IPS DF 19.7 (cell line): ENCODE measurements at regions not wholly inside any gene's neighbourhood (a gene's known extent, or its start where the extent isn't known, plus 50 kb on each side); places are given as distances from the start of the nearest gene placed in this dataset.

Source experiments
- DNase-seq: peaks from one replicate; pipeline ENCODE4 v3.0.0-alpha.2; 2013; ENCODE audit warnings: low read depth, low spot score

DNA sequence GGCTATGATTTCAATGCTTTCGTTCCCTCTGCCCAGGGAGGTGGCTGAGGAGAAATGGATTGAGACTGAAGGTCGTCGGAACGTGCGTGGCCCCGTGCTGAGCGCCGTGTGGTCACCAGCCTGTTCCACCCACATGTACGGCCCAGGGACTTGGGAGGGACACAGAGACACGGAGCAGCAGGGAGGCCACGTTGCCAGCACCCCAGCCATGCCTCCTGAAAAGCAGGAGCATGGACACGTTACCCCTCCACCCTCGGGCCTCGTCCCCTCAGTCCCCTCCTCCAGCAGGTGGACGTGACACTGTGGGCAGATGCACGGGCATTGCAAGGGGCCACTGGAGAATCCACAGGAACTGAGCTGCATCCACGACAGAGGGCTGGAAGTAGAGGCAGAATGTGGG, 133.1 kb upstream of the CST7 start:
- no peak for DNase-seq

DNA sequence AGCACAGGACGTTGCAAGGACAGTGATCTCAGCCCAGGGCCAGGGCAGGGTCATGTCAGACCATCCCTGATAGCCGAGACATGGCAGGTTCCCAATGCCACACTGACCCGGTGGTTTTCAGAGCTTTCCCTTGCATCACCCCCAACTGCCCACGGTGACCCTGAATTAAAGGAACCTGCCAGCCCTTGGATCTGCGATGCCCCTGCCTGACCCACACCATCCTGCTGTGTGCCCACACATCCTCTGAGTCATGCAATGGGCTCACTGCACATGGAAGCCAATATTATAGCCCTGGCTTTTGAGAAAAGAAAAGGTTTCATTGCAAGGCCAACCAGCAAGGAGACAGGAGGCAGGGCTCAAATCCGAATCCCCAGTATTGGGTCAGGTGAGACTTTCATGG, 132.6 kb upstream of the CST7 start:
- DNase-seq: no peak

DNA sequence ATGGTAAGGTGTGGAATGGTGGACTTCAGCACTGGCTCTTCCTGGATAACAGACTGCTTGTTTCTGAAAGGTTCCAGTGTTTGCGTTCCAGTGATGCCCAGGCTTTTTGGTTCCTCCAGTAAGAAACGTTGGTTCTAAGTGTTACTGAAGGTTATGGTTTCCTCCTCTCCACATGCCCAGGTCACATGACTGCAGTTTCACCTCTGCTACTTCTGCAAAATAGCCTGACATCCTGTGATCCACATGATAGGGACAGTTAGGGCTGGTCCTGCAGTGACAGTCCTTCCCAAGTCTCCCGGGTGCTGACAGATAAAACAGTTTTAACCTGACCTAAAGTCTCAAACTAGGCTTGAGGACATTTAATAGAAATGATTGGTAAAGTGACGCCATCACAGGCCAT, 132.2 kb upstream of the CST7 start:
- no peak for DNase-seq

DNA sequence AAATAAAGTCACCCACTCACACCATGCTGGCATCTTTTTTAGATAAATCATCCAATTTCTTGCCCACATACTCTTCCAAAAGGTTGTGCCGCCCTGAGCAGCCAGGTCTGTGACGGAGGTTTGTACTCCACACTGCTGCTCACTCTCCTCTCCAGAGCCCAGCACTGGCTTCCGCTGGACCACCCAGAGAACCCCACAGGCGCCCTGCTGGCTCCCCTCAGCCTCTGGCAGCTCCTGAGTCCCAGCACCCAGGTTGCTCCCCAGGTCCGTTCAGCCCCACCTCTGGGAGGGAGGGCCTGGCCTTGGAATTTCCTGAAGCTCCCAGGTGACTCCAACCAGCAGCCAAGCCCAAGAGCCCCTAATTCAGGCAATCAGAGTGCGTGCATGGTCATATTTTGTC, 131.7 kb upstream of the CST7 start:
- DNase-seq: no peak

DNA sequence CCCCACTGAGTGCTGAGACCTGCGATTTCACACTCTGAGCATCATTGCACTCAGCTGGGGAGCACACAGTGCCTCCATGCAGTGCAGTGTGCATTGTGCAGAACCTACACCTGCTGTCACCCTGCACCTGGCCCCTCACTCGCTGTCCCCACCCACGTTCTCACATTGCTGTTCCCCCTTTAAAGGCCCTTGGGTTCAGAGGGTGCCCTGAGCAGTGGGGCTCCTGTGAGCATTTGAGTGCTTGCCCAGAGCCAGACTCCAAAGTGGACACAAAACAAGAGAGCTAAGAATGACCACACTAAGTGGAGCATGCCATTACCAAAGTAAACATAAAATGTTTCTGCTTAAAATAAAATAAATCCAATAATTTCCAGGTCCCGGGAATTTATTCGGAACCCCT, 131.0 kb upstream of the CST7 start:
- no peak for DNase-seq

DNA sequence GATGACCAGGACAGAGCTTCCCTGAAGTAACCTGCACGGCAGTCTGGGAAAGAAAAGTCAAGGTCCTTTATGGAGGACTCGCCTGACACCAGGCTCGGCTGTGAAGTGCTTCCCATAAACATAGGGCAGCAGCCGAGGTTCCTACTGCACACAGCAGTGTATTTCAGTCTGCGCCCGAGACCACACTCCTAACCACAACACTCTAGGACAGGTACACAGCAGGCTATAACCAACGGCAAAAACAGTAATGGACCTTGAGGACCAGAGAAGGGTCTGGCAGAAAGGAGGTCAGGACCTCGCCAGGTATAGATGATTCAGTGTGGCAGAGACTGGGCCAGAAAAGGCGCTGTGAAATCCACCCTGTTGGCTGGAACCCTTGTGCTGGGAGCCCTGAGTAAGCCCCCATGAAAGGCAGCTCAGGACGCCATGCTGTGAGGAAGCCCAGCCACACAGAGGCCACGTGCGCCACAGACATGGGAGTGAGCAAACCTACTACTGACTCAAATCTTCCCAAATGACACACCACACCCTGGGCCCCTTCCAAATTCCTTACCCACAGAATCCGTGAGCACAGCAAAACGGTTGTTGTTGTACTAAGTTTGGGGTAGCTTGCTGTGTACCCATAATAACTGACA, 129.6 kb upstream of the CST7 start:
- no peak for DNase-seq

DNA sequence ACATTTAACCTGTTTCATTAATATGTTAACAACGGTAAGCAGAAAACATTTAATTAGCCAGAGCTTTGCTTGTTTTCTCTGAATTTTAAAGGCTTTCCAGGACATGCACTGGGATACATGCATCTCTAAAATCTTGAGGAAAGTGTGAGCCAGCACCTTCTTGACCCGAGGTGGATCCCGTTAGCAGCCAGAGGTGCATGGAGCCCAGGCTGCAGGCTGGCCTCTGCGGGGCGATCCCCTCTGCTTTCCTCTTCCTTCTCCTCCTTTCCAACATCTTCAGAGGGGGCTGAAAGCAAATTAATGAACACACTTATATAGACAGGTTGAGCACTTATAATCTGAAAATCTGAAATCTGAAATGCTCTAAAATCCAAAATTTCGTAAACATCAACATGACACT, 128.7 kb upstream of the CST7 start:
- no peak for DNase-seq

DNA sequence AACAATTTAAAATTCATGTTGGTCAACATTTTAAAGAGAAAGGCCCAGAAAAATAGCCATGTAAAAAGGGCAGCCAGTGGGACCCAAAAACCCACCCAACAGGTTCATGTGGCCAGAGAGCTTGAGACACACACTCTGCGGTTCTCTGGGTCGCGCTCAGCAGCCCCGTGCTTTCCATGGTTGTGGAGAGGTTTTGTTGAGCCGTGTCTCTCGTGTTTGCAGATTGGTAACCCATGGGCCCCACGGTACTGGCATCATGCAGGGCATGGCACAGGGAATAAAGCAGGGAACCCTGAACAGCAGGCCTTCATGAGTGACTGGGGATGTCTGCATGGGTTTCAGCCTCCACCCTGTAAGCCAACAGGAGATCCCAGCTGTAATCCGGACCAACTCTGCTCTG, 127.7 kb upstream of the CST7 start:
- DNase-seq: no peak

DNA sequence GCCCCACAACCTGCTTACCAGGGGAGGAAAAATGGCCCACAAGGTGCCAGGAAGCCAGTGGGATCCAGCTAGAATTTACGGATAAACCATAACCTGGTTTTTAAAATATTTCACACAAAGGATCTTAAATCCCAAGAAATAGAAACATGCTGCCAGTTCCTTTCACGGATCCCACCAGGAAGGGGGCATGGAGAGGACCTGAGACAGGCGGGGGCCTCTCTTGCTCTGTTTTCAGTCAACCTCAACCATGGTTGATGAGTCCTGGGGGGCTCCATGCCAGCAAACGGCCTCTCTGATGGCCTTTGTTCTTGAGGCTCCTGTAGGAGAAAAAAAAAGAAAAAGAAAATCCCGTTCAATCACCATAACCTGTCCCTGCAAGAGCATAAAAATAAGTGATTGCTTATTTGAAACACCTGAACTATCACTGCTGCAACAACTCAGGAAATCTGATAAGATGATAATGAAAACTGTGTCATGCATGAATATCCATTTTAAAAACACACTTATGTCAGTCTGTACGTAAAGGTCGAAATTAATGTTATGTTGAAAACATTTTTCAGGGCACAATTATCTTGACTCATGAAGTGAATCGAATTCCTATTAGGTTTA, 125.8 kb upstream of the CST7 start:
- DNase-seq: no peak

DNA sequence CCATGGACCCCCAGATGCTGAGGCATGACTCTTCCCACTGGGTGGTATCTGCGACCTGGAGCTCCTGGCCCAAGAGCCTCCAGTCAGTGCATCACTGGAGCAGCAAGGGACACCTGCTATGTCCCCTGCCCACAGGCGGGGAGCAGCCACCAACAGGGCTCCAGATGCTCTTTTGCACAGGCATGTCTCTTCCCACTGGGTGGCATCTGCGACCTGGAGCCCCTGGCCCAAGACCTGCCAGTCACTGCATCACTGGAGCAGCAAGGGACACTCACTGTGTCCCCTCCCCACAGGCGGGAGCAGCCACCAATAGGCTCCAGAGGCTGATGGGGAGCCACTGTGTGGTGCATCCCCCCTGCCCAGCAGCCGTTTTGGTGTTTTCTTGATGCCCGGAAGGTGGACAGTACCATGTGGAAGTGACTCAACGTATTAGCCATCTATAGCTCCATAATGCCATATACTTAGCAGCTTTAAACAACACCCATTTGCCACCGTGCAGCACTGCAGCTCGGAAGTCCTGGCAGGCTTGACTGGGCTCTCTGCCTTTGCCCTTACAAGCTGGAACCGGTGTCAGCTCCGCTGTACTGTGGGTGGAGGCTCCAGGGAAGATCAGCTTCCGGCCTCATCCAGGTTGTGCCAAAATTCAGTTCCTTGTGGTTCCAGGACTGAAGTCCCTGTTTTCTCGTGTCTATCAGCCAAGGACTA, 124.9 kb upstream of the CST7 start:
- DNase-seq: no peak

DNA sequence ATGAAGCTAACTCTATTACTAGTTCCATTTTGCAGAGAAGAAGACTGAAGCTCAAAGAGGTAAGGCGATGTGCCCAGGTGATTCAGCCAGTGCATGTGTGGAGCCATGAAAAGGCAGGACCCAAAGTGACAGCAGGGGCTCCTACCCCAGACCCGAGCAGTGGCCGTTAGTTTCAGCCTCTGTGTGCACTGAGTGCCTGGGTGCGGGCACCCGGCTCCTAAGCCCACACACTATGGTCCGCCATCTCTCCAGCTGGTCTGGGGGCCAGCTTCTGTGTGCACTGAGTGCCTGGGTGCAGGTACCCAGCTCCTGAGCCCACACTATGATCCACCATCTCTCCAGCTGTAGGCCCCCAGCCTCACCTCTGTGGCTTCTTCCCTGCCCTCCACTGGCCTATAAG, 123.5 kb upstream of the CST7 start:
- no peak for DNase-seq

DNA sequence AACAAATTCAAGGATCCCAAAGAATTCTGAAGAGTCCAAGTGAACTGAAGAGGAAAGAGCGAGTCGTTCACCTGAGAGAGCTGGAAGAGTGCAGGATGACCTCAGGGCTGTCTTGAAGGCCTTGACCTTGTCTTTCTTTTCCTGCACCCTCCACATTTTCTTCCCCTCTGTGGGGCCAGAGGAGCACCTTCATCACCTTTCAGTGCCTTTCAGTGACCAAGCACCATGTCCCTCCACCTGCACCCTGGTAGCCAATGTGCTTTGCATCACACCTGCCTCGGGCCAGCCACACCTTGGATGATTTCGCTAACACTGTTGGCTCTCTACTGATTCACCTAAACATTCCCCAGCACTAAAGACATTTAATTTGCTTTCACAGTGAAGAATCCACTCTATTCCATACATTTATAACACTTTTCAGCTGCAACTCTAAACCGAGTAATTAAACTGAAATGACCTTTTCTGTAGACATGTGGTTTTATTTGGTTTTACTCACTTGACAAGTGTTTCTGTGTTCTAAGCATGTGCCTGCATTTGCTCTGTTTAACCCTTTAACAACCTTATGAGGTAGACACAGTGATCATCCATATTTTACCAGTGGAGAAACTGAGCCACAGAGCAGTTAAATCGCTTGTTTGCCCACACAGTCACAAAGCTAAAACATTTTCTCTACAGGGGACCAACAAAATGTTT, 121.3 kb upstream of the CST7 start:
- no peak for DNase-seq

DNA sequence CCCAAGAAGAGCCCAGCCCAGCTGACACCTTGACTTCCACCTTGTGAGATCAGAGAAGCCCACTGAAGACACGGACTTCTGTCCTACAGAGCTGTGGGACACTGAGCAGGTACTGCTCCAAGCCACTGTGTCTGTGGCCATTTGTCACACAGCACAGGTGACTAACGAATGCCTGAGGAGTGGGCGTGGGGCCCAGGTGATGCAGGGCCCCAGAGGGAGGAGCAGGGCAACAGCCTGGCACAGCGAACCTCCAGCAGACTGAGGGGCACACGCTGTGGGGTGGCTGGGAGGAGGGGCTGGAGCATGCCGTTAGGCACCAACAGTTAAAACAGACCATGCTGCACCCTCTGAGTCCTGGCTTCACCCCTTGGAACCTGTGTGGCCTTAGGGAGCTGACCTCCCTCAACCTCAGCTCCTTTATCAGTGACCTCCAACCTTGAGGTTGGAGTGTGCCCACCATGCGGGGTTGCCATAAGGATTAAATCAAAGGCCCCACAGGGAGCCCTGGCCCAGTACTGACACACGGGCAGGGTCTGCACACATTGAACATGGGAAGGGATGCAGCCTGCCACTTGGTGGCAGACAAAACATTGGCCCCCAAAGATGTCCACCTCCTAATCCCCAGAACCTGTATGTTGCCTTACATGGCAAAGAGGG, 119.9 kb upstream of the CST7 start:
- no peak for DNase-seq

DNA sequence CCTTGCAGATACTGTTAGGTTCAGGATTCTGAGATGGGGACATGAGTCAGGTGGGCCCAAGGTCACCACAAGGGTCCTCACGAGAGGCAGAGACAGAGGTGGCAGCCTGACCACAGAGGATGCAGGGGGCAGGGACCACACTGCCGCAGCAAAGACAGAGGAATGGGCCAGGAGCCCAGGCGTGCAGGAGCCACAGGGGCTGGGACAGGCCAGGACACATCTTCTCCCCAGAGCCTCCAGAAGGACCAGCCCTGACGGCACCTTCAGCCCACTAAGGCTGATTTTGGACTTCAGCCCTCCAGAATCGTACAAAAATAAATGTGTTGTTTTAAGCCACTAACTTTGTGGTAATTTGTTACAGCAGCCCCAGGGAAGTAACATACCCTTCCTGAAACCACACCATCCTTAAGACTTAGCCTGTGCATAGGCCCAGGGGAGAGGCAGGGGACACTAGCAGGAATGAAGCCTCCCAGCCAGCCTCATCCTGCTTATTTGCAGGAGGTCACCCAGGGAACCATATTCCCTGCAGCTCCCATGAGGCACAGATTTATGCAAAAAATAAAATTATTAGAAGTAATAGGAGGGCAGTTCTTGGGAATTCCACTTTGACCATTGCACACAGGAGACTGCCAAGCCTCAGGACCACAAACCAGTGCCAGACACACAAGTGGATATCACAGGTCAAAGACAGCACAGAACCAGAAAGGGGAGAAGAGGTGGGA, 119.3 kb upstream of the CST7 start:
- DNase-seq: no peak

DNA sequence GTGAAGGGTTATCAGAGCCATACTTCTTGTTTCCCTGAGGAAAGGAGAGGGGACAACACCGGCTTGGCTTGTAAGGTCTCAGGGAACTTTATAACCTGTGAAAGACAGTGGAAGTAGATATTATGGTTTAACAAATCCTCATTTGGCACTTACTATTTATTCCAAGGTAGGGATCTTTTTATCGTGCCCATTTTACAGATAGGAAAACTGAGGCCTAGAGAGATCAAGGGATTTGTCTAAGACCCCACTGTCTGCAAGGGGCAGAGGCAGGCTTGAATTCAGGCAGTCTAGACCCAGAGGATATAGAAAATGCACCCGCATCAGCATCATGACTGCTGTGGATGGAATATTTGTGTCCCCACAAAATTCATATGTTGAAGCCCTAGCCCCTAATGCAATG, 118.4 kb upstream of the CST7 start:
- DNase-seq: no peak

DNA sequence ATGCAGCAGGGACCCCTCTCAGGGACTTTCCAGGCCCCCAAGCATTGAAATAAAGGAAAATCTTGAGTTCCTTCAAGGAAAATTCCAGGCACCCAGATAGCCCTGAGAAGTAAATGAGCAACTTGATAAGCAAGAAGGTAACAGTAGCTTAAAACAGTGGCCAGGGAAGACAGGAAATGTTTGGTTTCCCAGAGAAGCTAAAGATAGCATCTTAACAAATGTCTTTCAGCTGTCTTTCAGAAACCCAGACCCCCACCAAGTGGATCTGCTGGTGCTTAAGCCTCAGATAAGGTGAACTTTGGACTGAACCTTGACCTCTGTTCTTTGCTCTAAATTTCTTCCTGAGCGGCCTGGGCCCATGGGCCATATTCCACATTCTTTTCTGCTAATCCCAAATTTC, 117.8 kb upstream of the CST7 start:
- no peak for DNase-seq

DNA sequence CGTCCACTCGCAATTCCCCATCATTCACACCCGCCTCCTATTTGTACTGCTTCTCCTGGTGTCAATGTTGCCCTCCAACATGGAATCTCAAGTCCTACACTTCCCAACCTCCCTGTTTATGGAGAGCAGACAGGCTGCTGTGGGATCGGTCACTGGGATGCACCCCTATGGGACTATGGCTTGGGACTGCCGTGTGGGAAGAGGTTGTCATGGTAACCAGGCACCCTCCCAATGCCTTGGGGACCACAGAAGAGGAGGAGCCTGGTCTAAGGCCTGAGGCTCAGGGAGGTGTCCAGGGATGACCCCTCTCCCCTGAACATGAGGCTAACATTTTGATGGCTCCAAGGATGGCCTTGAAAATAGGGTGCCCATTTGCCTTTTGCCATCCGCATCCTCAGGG, 116.6 kb upstream of the CST7 start:
- DNase-seq: no peak

DNA sequence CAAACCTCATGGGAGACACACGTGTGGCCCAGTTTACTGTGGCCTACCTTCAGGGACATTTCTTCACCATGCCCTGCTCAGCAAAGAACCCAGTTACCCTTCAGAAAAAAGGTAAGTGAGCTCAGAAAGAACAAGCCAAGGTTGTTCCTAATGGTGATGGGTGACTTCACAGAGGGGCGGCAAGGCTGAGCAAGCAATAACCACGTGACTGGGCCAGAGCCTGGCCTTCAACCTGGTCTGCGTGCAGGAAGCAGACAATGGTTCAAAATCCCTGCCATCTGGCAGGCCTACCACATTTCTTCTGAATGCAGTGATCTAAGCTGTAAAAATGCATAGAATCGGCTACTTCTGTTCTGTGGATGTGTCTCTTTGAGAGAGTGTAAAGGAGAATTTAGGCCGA, 115.5 kb upstream of the CST7 start:
- no peak for DNase-seq

DNA sequence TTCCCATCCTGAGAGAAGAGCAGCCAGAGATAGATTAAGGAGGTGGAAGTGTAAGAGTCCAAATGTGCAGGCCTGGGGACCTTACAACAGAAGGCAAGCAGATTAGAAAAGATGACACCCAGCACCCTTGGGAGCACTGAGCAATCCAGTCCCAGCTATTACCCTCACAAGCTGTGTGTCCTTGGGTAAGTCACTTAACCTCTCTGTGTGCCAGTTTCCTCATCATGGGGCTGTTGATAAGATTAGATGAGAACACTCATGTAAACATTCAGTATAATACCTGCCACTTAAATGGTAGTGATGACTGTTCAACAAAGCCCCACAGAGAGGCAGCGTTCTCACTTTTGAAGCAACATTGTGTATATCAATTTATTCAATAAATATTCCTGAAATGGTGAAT, 114.8 kb upstream of the CST7 start:
- no peak for DNase-seq

DNA sequence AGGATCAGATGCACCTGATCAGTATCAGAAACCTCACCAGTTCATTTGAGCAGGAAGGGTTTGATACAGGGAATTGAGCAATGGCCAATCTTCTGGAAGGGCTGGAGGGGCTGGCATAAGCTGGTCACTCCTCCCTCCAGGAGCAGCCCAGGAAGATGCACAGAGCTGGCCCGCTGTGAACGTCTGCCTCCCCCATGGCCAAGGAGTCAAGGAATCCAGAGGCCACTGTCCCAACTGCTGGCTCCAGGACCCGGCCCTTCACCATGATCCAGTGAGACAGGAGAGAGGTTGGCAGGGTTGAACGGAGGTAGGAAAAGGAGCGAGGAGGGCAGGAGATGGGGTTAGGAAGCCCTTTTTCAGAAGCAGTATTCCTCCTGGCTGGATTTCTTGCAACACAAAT, 113.9 kb upstream of the CST7 start:
- DNase-seq: no peak

DNA sequence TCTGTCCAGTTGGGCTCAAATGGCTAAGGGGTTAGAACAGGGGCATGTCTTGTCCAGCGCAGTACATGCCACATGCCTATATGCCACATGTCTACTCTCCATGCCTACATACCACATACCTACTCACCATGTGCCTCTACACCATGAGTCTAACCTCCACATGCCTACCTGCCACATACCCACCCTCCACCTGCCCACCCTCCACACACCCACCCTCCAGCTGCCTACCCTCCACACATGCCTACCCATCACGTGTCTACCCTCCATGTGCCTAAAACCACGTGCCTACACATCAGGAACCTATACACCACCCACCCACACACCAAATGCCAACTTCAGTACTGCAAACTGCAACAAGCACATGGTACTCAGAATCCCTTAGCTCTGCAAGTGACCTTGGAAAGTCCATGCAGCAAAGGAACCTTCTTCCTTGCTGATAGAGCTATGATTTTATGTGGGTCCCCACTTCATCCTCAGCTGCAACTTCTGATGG, 113.0 kb upstream of the CST7 start:
- DNase-seq: no peak
